GM19351 (cell line): ENCODE measurements at regions not wholly inside any gene's neighbourhood (a gene's known extent, or its start where the extent isn't known, plus 50 kb on each side); places are given as distances from the start of the nearest gene placed in this dataset.

Source experiments
- ATAC-seq: cut with Tn5 transposase; IDR thresholded peaks from one replicate; pipeline ENCODE4 v1.9.1; 2021; ENCODE audit warnings: mild to moderate bottlenecking, moderate library complexity; ENCODE audit not compliant: unreplicated experiment

GRCh38 chr16:8199390-8199789 is 390.9 kb downstream of the TMEM114 start:
- no peak for ATAC-seq

GRCh38 chr16:8194794-8195193 is 395.5 kb downstream of the TMEM114 start:
- ATAC-seq = no peak

- no peak for ATAC-seq
Measured at GRCh38 chr16:8188841-8189240, 401.5 kb downstream of the TMEM114 start.

- ATAC-seq = no peak
Measured at GRCh38 chr16:8187782-8188372, 402.4 kb downstream of the TMEM114 start.

GRCh38 chr16:8184854-8185253 is 405.5 kb downstream of the TMEM114 start:
- ATAC-seq = no peak

GRCh38 chr16:8183176-8184099 is 406.9 kb downstream of the TMEM114 start:
- ATAC-seq = no peak

GRCh38 chr16:8182761-8183160 is 407.6 kb downstream of the TMEM114 start:
- ATAC-seq = no peak

GRCh38 chr16:8179615-8180014 is 410.7 kb downstream of the TMEM114 start:
- ATAC-seq = no peak

- no peak for ATAC-seq
Measured at GRCh38 chr16:8178271-8178670, 412.0 kb downstream of the TMEM114 start.

GRCh38 chr16:8175411-8175810 is 414.9 kb downstream of the TMEM114 start:
- ATAC-seq = no peak

- ATAC-seq = no peak
Measured at GRCh38 chr16:8173111-8173644, 417.1 kb downstream of the TMEM114 start.

- no peak for ATAC-seq
Measured at GRCh38 chr16:8172551-8172950, 417.8 kb downstream of the TMEM114 start.

GRCh38 chr16:8168016-8168415 is 422.3 kb downstream of the TMEM114 start:
- no peak for ATAC-seq

- no peak for ATAC-seq
Measured at GRCh38 chr16:8167436-8167835, 422.9 kb downstream of the TMEM114 start.

- no peak for ATAC-seq
Measured at GRCh38 chr16:8158051-8158450, 432.3 kb downstream of the TMEM114 start.

- ATAC-seq = no peak
Measured at GRCh38 chr16:8155275-8155674, 435.0 kb downstream of the TMEM114 start.

- no peak for ATAC-seq
Measured at GRCh38 chr16:8146256-8147012, 443.9 kb downstream of the TMEM114 start.

- no peak for ATAC-seq
Measured at GRCh38 chr16:8138666-8139065, 451.6 kb downstream of the TMEM114 start.

- no peak for ATAC-seq
Measured at GRCh38 chr16:8137606-8138005, 452.7 kb downstream of the TMEM114 start.

GRCh38 chr16:8130197-8130596 is 460.1 kb downstream of the TMEM114 start:
- no peak for ATAC-seq

GRCh38 chr16:8127070-8127469 is 463.2 kb downstream of the TMEM114 start:
- ATAC-seq = no peak
